CD4-positive, alpha-beta T cell treated with Interleukin-4 for 4 hours (primary cell): ENCODE measurements at regions not wholly inside any gene's neighbourhood (a gene's known extent, or its start where the extent isn't known, plus 50 kb on each side); places are given as distances from the start of the nearest gene placed in this dataset.

Experiments
- DNase-seq: peaks from one replicate; pipeline ENCODE4 v3.0.0-alpha.2; 2020

- DNase-seq: no peak
Observed at GRCh38 chr22:49564054-49564453, 263.6 kb downstream of the BRD1 start.

- no peak for DNase-seq
Observed at GRCh38 chr22:49562685-49563249, 264.9 kb downstream of the BRD1 start.

GRCh38 chr22:49561976-49562375 is 265.7 kb downstream of the BRD1 start:
- DNase-seq: no peak

- no peak for DNase-seq
Observed at GRCh38 chr22:49561338-49561737, 266.3 kb downstream of the BRD1 start.

- DNase-seq: no peak
Observed at GRCh38 chr22:49555526-49555925, 272.1 kb downstream of the BRD1 start.

- no peak for DNase-seq
Observed at GRCh38 chr22:49554741-49555140, 272.9 kb downstream of the BRD1 start.

GRCh38 chr22:49554296-49554625 is 273.4 kb downstream of the BRD1 start:
- DNase-seq: no peak

GRCh38 chr22:49553518-49554295 is 274.0 kb downstream of the BRD1 start:
- DNase-seq: no peak

GRCh38 chr22:49553076-49553475 is 274.6 kb downstream of the BRD1 start:
- no peak for DNase-seq

- DNase-seq: no peak
Observed at GRCh38 chr22:49551897-49552614, 275.6 kb downstream of the BRD1 start.

GRCh38 chr22:49551446-49551845 is 276.2 kb downstream of the BRD1 start:
- DNase-seq: no peak

- DNase-seq: no peak
Observed at GRCh38 chr22:49550766-49551362, 276.8 kb downstream of the BRD1 start.

- no peak for DNase-seq
Observed at GRCh38 chr22:49550141-49550430, 277.6 kb downstream of the BRD1 start.

- DNase-seq: no peak
Observed at GRCh38 chr22:49549256-49550140, 278.2 kb downstream of the BRD1 start.

- DNase-seq: no peak
Observed at GRCh38 chr22:49548356-49549202, 279.1 kb downstream of the BRD1 start.

- no peak for DNase-seq
Observed at GRCh38 chr22:49547751-49548239, 279.9 kb downstream of the BRD1 start.

- DNase-seq: no peak
Observed at GRCh38 chr22:49546811-49547585, 280.7 kb downstream of the BRD1 start.

- DNase-seq: no peak
Observed at GRCh38 chr22:49545606-49546005, 282.1 kb downstream of the BRD1 start.

- DNase-seq: no peak
Observed at GRCh38 chr22:49544286-49544685, 283.4 kb downstream of the BRD1 start.

- DNase-seq: no peak
Observed at GRCh38 chr22:49543876-49544275, 283.8 kb downstream of the BRD1 start.

GRCh38 chr22:49541693-49542230 is 285.9 kb downstream of the BRD1 start:
- no peak for DNase-seq
